H1 (cell line): ENCODE measurements at regions not wholly inside any gene's neighbourhood (a gene's known extent, or its start where the extent isn't known, plus 50 kb on each side); places are given as distances from the start of the nearest gene placed in this dataset.

Source experiments
- CTCF ChIA-PET: fragments of 300-600 bp; sonication (Branson Sonifier 250); formaldehyde crosslinking; loops from one replicate; lab custom pipeline; 2021; ENCODE audit not compliant: partially characterized antibody; lab: Charles Lee
- POLR2A ChIA-PET: fragments of 300-600 bp; sonication (Branson Sonifier 250); formaldehyde crosslinking; loops from one replicate; lab custom pipeline; 2021; ENCODE audit warnings: inconsistent platforms; ENCODE audit not compliant: partially characterized antibody; lab: Charles Lee
- DNase-seq, 2 experiments: peaks; one replicate each; pipeline versions ENCODE4 v3.0.0 to v3.0.0-alpha.2; 2010 to 2022; ENCODE audit warnings: low spot score in 2 of 2, low read depth in 1 of 2, mixed read lengths in 1 of 2
- FAIRE-seq: peaks from 2 replicates; lab custom pipeline; 2011; peaks lifted over from hg19 to GRCh38; lab: Jason Lieb, UNC
- H2AFZ ChIP-seq: 2 replicates; pipeline ENCODE4 v1.8.1; 2012; ENCODE audit warnings: low read length, inconsistent platforms
- H2AK5ac ChIP-seq: 2 replicates; pipeline ENCODE4 v1.6.1; 2013; ENCODE audit warnings: low read depth, low read length
- H2BK120ac ChIP-seq: replicated peaks from 2 replicates; pipeline ENCODE3; 2013; ENCODE audit warnings: low read depth, low read length, inconsistent platforms
- H2BK12ac ChIP-seq: 2 replicates; pipeline ENCODE4 v1.6.1; 2013; ENCODE audit warnings: low read depth, low read length
- H2BK15ac ChIP-seq: 2 replicates; pipeline ENCODE4 v1.6.1; 2013; ENCODE audit warnings: low read length
- H2BK20ac ChIP-seq: 2 replicates; pipeline ENCODE4 v1.6.1; 2013; ENCODE audit warnings: low read length
- H2BK5ac ChIP-seq: 2 replicates; pipeline ENCODE4 v1.6.1; 2013; ENCODE audit warnings: low read depth, low read length
- H3K14ac ChIP-seq: 2 replicates; pipeline ENCODE4 v1.6.1; 2013; ENCODE audit warnings: inconsistent platforms; ENCODE audit not compliant: insufficient read length
- H3K18ac ChIP-seq: 2 replicates; pipeline ENCODE4 v1.6.1; 2013; ENCODE audit warnings: low read length; ENCODE audit errors: extremely low read depth
- H3K23ac ChIP-seq: 2 replicates; pipeline ENCODE4 v1.6.1; 2013; ENCODE audit warnings: inconsistent platforms; ENCODE audit not compliant: insufficient read length
- H3K23me2 ChIP-seq: 2 replicates; pipeline ENCODE4 v1.6.1; 2013; ENCODE audit warnings: low read depth, low read length
- H3K27ac ChIP-seq: 2 replicates; pipeline ENCODE4 v1.6.1; 2011; ENCODE audit warnings: low read depth, low read length, inconsistent platforms
- H3K27me3 ChIP-seq, 4 experiments: replicated peaks in 1 of 4; 1 replicate in 1 of 4; 2 replicates in 3 of 4; pipeline versions ENCODE4 v1.6.1 to v1.8.1; 2011 to 2013; ENCODE audit warnings: low read length in 3 of 4, mild to moderate bottlenecking in 3 of 4, inconsistent platforms in 2 of 4, mixed read lengths in 2 of 4, moderate library complexity in 1 of 4; ENCODE audit not compliant: control insufficient read depth in 3 of 4, insufficient read depth in 3 of 4; ENCODE audit errors: extremely low read depth in 1 of 4
- H3K36me3 ChIP-seq, 4 experiments: 2 replicates each; pipeline versions ENCODE4 v1.6.1 to v1.8.1; 2011 to 2013; ENCODE audit warnings: mild to moderate bottlenecking in 4 of 4, low read length in 3 of 4, moderate library complexity in 2 of 4, control low read depth in 1 of 4, inconsistent platforms in 1 of 4; ENCODE audit not compliant: insufficient read depth in 4 of 4, control insufficient read depth in 2 of 4
- H3K4ac ChIP-seq: replicated peaks from 2 replicates; pipeline ENCODE3; 2013; ENCODE audit warnings: low read length, low read depth, mixed read lengths, inconsistent platforms; ENCODE audit not compliant: insufficient read length
- H3K4me1 ChIP-seq, 4 experiments: replicated peaks in 1 of 4; 1 replicate in 1 of 4; 2 replicates in 3 of 4; pipeline versions ENCODE4 v1.6.1 to v1.8.1; 2011 to 2013; ENCODE audit warnings: low read length in 3 of 4, inconsistent platforms in 2 of 4, mixed read lengths in 1 of 4; ENCODE audit not compliant: insufficient read depth in 4 of 4, control insufficient read depth in 3 of 4
- H3K4me2 ChIP-seq, 2 experiments: 2 replicates each; pipeline versions ENCODE4 v1.6.1 to v1.8.1; 2011 to 2013; ENCODE audit warnings: low read depth in 2 of 2, low read length in 2 of 2, control low read depth in 1 of 2, inconsistent platforms in 1 of 2, mild to moderate bottlenecking in 1 of 2; ENCODE audit not compliant: insufficient read depth in 1 of 2
- H3K4me3 ChIP-seq, 4 experiments: fragments of 200-600, 300-600 bp in 1 of 4; sonication (generic), shearing (Covaris generic), sonication (Bioruptor Twin) in 1 of 4; 2 replicates each; pipeline versions ENCODE4 v1.5.1 to v1.8.1; 2011 to 2016; ENCODE audit warnings: low read length in 4 of 4, low read depth in 3 of 4, control low read depth in 2 of 4, inconsistent platforms in 2 of 4, mild to moderate bottlenecking in 2 of 4, mixed read lengths in 1 of 4, moderate library complexity in 1 of 4; ENCODE audit not compliant: insufficient read depth in 2 of 4; ENCODE audit errors: extremely low read depth in 1 of 4
- H3K56ac ChIP-seq: replicated peaks from 2 replicates; pipeline ENCODE3; 2013; ENCODE audit warnings: low read depth, mild to moderate bottlenecking, mixed read lengths, low read length, inconsistent platforms; ENCODE audit not compliant: insufficient read length
- H3K79me1 ChIP-seq: 2 replicates; pipeline ENCODE4 v1.6.1; 2013; ENCODE audit warnings: low read depth, low read length, control low read depth
- H3K79me2 ChIP-seq, 2 experiments: 2 replicates each; pipeline versions ENCODE4 v1.6.1 to v1.8.1; 2012 to 2013; ENCODE audit warnings: low read length in 2 of 2, mild to moderate bottlenecking in 2 of 2, inconsistent platforms in 1 of 2; ENCODE audit not compliant: insufficient read depth in 2 of 2, control insufficient read depth in 1 of 2
- H3K9ac ChIP-seq, 4 experiments: replicated peaks in 1 of 4; 1 replicate in 1 of 4; 2 replicates in 3 of 4; pipeline versions ENCODE4 v1.6.1 to v1.8.1; 2011 to 2013; ENCODE audit warnings: low read depth in 3 of 4, low read length in 3 of 4, control low read depth in 2 of 4, mild to moderate bottlenecking in 2 of 4, moderate library complexity in 2 of 4, inconsistent platforms in 1 of 4; ENCODE audit errors: extremely low read depth in 1 of 4
- H3K9me3 ChIP-seq, 2 experiments: 2 replicates each; pipeline versions ENCODE4 v1.6.1 to v1.8.1; 2012 to 2013; ENCODE audit warnings: mild to moderate bottlenecking in 2 of 2, moderate library complexity in 2 of 2, control low read depth in 1 of 2, inconsistent platforms in 1 of 2, low read depth in 1 of 2, low read length in 1 of 2, mixed read lengths in 1 of 2; ENCODE audit not compliant: insufficient read depth in 2 of 2
- H4K20me1 ChIP-seq, 2 experiments: replicated peaks in 1 of 2; 2 replicates each; pipeline versions ENCODE3 to v1.8.1; 2011 to 2013; ENCODE audit warnings: inconsistent platforms in 2 of 2, low read length in 2 of 2, mild to moderate bottlenecking in 1 of 2; ENCODE audit not compliant: insufficient read depth in 2 of 2, control insufficient read depth in 1 of 2
- H4K5ac ChIP-seq: 2 replicates; pipeline ENCODE4 v1.6.1; 2013; ENCODE audit warnings: low read length, low read depth, mixed read lengths, inconsistent platforms; ENCODE audit not compliant: insufficient read length
- H4K8ac ChIP-seq: 2 replicates; pipeline ENCODE4 v1.8.0; 2013; ENCODE audit warnings: mild to moderate bottlenecking, moderate library complexity, low read length, inconsistent platforms; ENCODE audit not compliant: insufficient read depth; ENCODE audit errors: extremely low read depth
- H4K91ac ChIP-seq: replicated peaks from 2 replicates; pipeline ENCODE3; 2013; ENCODE audit warnings: low read length, mixed read lengths, inconsistent platforms; ENCODE audit not compliant: insufficient read length
- CBX5 ChIP-seq: fragments of 300-800, 300-1000 bp; sonication (generic); IDR thresholded peaks from 2 replicates; pipeline ENCODE4 v1.7.1; 2016; ENCODE audit warnings: antibody characterized with exemption, low read length, low read depth
- RBBP5 ChIP-seq: IDR thresholded peaks from 2 replicates; pipeline ENCODE4 v1.7.1; 2012; ENCODE audit warnings: low read depth, mild to moderate bottlenecking, inconsistent platforms, low read length, moderate library complexity, borderline replicate concordance
- WGBS, 2 experiments: shearing (Covaris generic) in 1 of 2; methylation state at CpG; one replicate each; pipeline versions ENCODE4 v1.1.6 to v1.1.7; 2013 to 2015; ENCODE audit warnings: low lambda C conversion rate in 2 of 2, mixed read lengths in 2 of 2, inconsistent platforms in 1 of 2, low coverage in 1 of 2, missing lambda C conversion rate in 1 of 2; ENCODE audit not compliant: insufficient replicate concordance in 2 of 2, insufficient coverage in 1 of 2, insufficient read length in 1 of 2; ENCODE audit errors: extremely low coverage in 1 of 2, missing lambda C conversion rate in 1 of 2; 5-methylcytosine and 5-hydroxymethylcytosine counted together

DNA sequence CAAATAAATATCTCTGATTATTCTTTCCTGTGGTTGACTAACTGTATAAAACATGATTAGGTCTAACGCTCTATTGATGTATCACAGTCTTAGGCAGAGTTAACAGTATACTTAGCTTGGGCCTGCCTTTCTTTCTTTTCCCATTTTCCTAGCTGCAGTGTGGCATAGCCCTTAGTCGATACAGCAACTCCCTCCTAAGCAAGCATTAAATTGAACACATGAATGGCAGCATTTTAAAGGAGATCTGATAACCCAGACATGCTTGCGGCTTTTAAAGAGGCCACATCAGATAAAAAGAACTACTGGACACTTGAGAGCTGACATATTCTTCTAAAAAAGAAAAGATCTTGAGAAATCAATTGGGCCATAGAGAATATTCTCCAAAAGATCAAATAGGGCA, 312.0 kb upstream of the TMPRSS15 start:
- Histone ChIP-seq H4K8ac (no peak overlapping the region), H3K9me3 (peaks cover 0 to 6% of the 10 kb centered on the region in 2 experiments; a peak in 2 of 4 replicates), H4K20me1 (no peaks in the 10 kb centered on the region)
- TF ChIP-seq RBBP5 (no peak), CBX5 (no peak)
- TF ChIP-seq, all 59 proteins: peak for 0
- H3K23ac ChIP-seq, result no peak overlapping the region
- no peaks in the 10 kb centered on the region for H3K23me2 ChIP-seq
- H2BK20ac ChIP-seq, result no peak overlapping the region
- no peak overlapping the region for H3K4me2 ChIP-seq
- no peak overlapping the region for H2BK120ac ChIP-seq
- no peak overlapping the region for H2BK5ac ChIP-seq
- FAIRE-seq (no peak), DNase-seq (no peak)
- POLR2A ChIA-PET, result no interaction called here
- no peak overlapping the region for H3K56ac ChIP-seq
- no peaks in the 10 kb centered on the region for H3K4me1 ChIP-seq
- no peak overlapping the region for H3K9ac ChIP-seq
- no peak overlapping the region for H2AFZ ChIP-seq
- H3K4ac ChIP-seq, result no peak overlapping the region
- no peaks in the 10 kb centered on the region for H3K79me1 ChIP-seq
- no peak overlapping the region for H2BK15ac ChIP-seq
- no peak overlapping the region for H2AK5ac ChIP-seq
- H3K14ac ChIP-seq, result no peak overlapping the region
- no peak overlapping the region for H4K5ac ChIP-seq
- CTCF ChIA-PET, result interaction anchor here (0.9 kb wide), 1 partner anchor 8 kb away, joined by 3 read pairs; no protein-coding TSS in a partner anchor
- no peaks in the 10 kb centered on the region for H3K36me3 ChIP-seq
- H3K27ac ChIP-seq, result no peak overlapping the region
- H3K4me3 ChIP-seq, result no peak overlapping the region
- H2BK12ac ChIP-seq, result no peak overlapping the region
- WGBS, 2 experiments, result 94% methylated on average over 3 of the region's 3 CpGs; no CpG with 5 or more reads in 1 of the 2 experiments
- H3K27me3 ChIP-seq, result no peaks in the 10 kb centered on the region
- no peak overlapping the region for H3K18ac ChIP-seq
- H3K79me2 ChIP-seq, result no peaks in the 10 kb centered on the region
- H4K91ac ChIP-seq, result no peak overlapping the region
